ENCODE measurements at regions not wholly inside any gene's neighbourhood (a gene's known extent, or its start where the extent isn't known, plus 50 kb on each side); places are given as distances from the start of the nearest gene placed in this dataset.

DNA sequence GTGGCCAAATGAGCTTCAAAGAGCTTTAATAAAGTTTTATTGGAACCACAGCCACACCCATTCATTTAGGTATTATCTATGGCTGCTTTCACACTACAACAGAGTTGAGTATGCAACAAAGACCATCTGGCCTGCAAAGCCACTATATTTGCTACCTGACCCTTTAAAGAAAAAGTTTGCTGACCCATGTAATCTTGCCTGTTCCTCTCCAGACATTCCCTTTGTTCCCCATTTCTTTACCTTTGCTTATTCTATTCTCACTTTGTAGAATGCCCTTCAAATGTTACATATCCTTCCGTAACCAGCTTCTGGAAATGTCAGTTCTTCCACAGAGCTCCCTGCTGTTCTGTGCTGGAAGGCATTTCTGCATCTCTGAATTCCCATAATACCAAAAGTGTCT is 320.2 kb downstream of the TLE1 start:
- no peaks in the 10 kb centered on the region for H3K27me3 ChIP-seq (ENCODE audit: control insufficient read depth in 2 of 2, insufficient read depth in 2 of 2, low read length in 2 of 2)
- H3K9me1 ChIP-seq (replicated peaks; ENCODE audit: control insufficient read depth, extremely low read depth, insufficient read depth, low read length) = no peaks in the 10 kb centered on the region
- no peak overlapping the region for H3K4me3 ChIP-seq (replicated peaks in 1 of 3; ENCODE audit: insufficient read depth in 1 of 3, low read depth in 1 of 3, low read length in 3 of 3)
- H2AFZ ChIP-seq (ENCODE audit: low read depth, low read length) = no peak overlapping the region
- no peaks in the 10 kb centered on the region for H3K79me2 ChIP-seq (ENCODE audit: control insufficient read depth, insufficient read depth, low read length)
- no peak overlapping the region for H3K27ac ChIP-seq (ENCODE audit: insufficient read depth, low read depth, low read length)
- intact Hi-C loops (cut with micrococcal nuclease) = no loop called here
- no peaks in the 10 kb centered on the region for H3K9me3 ChIP-seq (replicated peaks; ENCODE audit: control insufficient read depth, insufficient read depth, low read length)
- H3K9ac ChIP-seq (replicated peaks; ENCODE audit: extremely low read depth, insufficient read depth, low read length) = no peak overlapping the region
- H3K4me1 ChIP-seq (ENCODE audit: control insufficient read depth, extremely low read depth, insufficient read depth, low read length) = no peaks in the 10 kb centered on the region
- no TSS peak for BruUV-seq (replicated peaks)
- TF ChIP-seq EZH2 (IDR thresholded peaks at IDR 0.05; ENCODE audit: borderline replicate concordance, low read depth, low read length, severe bottlenecking) (no peak), GATA2 (IDR thresholded peaks at IDR 0.05; ENCODE audit: insufficient read depth, insufficient read length, low read depth, low read length) (no peak), JUN (IDR thresholded peaks at IDR 0.05; ENCODE audit: borderline replicate concordance, insufficient read depth, insufficient read length, low read depth) (no peak)
- TF ChIP-seq, protein P1, sequence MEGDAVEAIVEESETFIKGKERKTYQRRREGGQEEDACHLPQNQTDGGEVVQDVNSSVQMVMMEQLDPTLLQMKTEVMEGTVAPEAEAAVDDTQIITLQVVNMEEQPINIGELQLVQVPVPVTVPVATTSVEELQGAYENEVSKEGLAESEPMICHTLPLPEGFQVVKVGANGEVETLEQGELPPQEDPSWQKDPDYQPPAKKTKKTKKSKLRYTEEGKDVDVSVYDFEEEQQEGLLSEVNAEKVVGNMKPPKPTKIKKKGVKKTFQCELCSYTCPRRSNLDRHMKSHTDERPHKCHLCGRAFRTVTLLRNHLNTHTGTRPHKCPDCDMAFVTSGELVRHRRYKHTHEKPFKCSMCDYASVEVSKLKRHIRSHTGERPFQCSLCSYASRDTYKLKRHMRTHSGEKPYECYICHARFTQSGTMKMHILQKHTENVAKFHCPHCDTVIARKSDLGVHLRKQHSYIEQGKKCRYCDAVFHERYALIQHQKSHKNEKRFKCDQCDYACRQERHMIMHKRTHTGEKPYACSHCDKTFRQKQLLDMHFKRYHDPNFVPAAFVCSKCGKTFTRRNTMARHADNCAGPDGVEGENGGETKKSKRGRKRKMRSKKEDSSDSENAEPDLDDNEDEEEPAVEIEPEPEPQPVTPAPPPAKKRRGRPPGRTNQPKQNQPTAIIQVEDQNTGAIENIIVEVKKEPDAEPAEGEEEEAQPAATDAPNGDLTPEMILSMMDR (IDR thresholded peaks at IDR 0.05; ENCODE audit: extremely low read depth in 1 of 2, insufficient read depth in 1 of 2, low read depth in 1 of 2, low read length in 2 of 2) = no peak
- no peak overlapping the region for H3K4me2 ChIP-seq (ENCODE audit: insufficient read depth, low read length)
- ChIA-PET POLR2A (no interaction called here), CTCF (no interaction called here)
- no peak for DNase-seq (ENCODE audit: low read depth, low spot score)
- no peaks in the 10 kb centered on the region for H3K36me3 ChIP-seq (ENCODE audit: control insufficient read depth in 2 of 2, extremely low read depth in 1 of 2, insufficient read depth in 2 of 2, low read length in 2 of 2)
- no peaks in the 10 kb centered on the region for H4K20me1 ChIP-seq (replicated peaks; ENCODE audit: control insufficient read depth, extremely low read depth, insufficient read depth, low read length)
- dilution Hi-C loops (cut with MboI; ENCODE audit: extremely low pct_ligation_motif_present, low sequenced_read_pairs) = no loop called here
- FAIRE-seq = no peak

DNA sequence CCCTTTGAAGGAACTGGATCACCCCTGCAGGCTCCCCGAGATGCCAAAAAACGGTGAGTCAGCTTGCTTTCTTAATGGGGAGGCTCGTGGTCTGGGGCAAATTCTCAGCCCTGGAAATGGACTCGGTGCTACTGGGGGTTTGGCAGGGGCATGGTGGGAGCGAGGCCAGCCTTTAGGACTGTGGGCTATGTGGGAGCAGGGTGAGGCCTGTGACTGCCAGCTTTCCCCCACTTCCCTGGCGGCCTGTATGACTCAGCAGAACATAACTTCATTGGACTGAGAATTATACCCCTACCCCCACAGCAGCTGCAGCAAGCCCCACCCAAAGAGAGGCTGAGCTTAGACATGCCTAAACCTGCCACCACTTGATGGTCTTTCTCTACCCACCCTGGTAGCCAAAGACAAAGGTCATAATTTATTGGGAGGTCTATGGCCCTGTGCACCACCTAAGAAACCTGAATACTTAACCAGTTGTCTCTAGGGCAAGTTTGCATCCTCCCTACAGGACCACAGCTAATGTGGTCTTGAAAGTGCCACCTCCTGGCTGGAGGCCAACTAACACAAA is 325.3 kb downstream of the TLE1 start:
- H3K27me3 ChIP-seq (ENCODE audit: control insufficient read depth in 2 of 2, insufficient read depth in 2 of 2, low read length in 2 of 2) = no peaks in the 10 kb centered on the region
- H3K4me2 ChIP-seq (ENCODE audit: insufficient read depth, low read length) = no peak overlapping the region
- CTCF ChIA-PET = no interaction called here
- H3K4me1 ChIP-seq (ENCODE audit: control insufficient read depth, extremely low read depth, insufficient read depth, low read length) = no peaks in the 10 kb centered on the region
- H3K9me1 ChIP-seq (replicated peaks; ENCODE audit: control insufficient read depth, extremely low read depth, insufficient read depth, low read length) = no peaks in the 10 kb centered on the region
- H2AFZ ChIP-seq (ENCODE audit: low read depth, low read length) = no peak overlapping the region
- H4K20me1 ChIP-seq (replicated peaks; ENCODE audit: control insufficient read depth, extremely low read depth, insufficient read depth, low read length) = no peaks in the 10 kb centered on the region
- POLR2A ChIA-PET = no interaction called here
- FAIRE-seq = no peak
- H3K9me3 ChIP-seq (replicated peaks; ENCODE audit: control insufficient read depth, insufficient read depth, low read length) = no peaks in the 10 kb centered on the region
- no peak for DNase-seq (ENCODE audit: low read depth, low spot score)
- no peak overlapping the region for H3K9ac ChIP-seq (replicated peaks; ENCODE audit: extremely low read depth, insufficient read depth, low read length)
- intact Hi-C loops (cut with micrococcal nuclease) (no loop called here), dilution Hi-C loops (cut with MboI; ENCODE audit: extremely low pct_ligation_motif_present, low sequenced_read_pairs) (no loop called here)
- no peaks in the 10 kb centered on the region for H3K36me3 ChIP-seq (ENCODE audit: control insufficient read depth in 2 of 2, extremely low read depth in 1 of 2, insufficient read depth in 2 of 2, low read length in 2 of 2)
- BruUV-seq (replicated peaks) = no TSS peak
- no peaks in the 10 kb centered on the region for H3K79me2 ChIP-seq (ENCODE audit: control insufficient read depth, insufficient read depth, low read length)
- TF ChIP-seq JUN (IDR thresholded peaks at IDR 0.05; ENCODE audit: borderline replicate concordance, insufficient read depth, insufficient read length, low read depth) = no peak
- TF ChIP-seq MYC (IDR thresholded peaks at IDR 0.05; ENCODE audit: low read depth, low read length) = no peak
- no peak for TF ChIP-seq GATA2 (IDR thresholded peaks at IDR 0.05; ENCODE audit: insufficient read depth, insufficient read length, low read depth, low read length)
- TF ChIP-seq EZH2 (IDR thresholded peaks at IDR 0.05; ENCODE audit: borderline replicate concordance, low read depth, low read length, severe bottlenecking) = no peak
- TF ChIP-seq, protein P1 (IDR thresholded peaks at IDR 0.05; ENCODE audit: extremely low read depth in 1 of 2, insufficient read depth in 1 of 2, low read depth in 1 of 2, low read length in 2 of 2) = no peak
- TF ChIP-seq FOS (IDR thresholded peaks at IDR 0.05; ENCODE audit: borderline replicate concordance, insufficient read depth, low read length) = no peak
- TF ChIP-seq POLR2A (IDR thresholded peaks at IDR 0.05; ENCODE audit: low read depth, low read length) = no peak
- no peak for TF ChIP-seq POLR2AphosphoS5 (IDR thresholded peaks at IDR 0.05; ENCODE audit: insufficient read depth, low read depth, low read length)
- TF ChIP-seq, protein P2, sequence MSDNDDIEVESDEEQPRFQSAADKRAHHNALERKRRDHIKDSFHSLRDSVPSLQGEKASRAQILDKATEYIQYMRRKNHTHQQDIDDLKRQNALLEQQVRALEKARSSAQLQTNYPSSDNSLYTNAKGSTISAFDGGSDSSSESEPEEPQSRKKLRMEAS (IDR thresholded peaks at IDR 0.05; ENCODE audit: insufficient read depth, insufficient read length) = no peak
- H3K4me3 ChIP-seq (replicated peaks in 1 of 3; ENCODE audit: insufficient read depth in 1 of 3, low read depth in 1 of 3, low read length in 3 of 3) = no peak overlapping the region
- H3K27ac ChIP-seq (ENCODE audit: insufficient read depth, low read depth, low read length) = no peak overlapping the region
